ENCODE measurements at regions not wholly inside any gene's neighbourhood (a gene's known extent, or its start where the extent isn't known, plus 50 kb on each side); places are given as distances from the start of the nearest gene placed in this dataset.

DNA sequence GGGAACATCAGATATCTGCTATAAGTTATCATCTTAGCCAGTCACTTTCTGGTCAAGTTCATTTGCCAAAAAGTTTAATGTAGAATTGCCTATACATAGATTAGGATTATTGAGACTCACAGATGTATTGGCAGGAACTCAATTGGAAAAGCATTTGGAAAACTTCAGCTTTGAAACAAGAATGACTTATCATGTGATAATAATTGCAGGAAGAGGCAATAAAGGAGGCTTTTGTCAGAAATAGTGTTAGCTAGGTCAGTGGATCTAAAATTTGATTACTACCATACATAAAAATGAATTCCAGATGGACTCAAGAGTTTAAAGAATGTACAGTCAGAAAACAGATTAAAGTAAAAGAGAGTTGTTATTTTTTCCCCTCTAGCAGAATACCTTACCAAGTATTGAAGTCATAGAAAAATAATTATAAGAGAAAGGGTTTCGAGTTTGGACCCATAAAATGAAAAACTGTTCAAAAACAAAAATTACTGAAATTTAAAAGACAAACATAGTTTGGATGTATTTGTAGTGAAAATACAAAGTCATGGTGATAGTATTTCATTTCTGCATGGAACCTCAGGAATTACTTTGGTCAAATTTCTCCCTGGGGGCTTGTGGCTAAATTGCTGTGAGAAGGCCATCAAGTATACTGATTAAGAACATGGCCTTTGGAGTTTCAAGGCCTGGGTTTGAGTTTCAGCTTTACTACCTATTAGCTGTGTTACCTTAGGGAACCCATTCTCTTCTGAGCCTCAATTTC is 159.9 kb downstream of the TMEM38B start:
- H3K4me3 ChIP-seq (ENCODE audit: low read depth, low read length) = no peak overlapping the region
- DNase-seq (ENCODE audit: low read depth) = no peak
- no peak for TF ChIP-seq CTCF (IDR thresholded peaks at IDR 0.05; ENCODE audit: control insufficient read depth, extremely low read depth, insufficient read depth)

GRCh38 chr9:105854783-105855724 is 160.7 kb downstream of the TMEM38B start:
- H3K4me3 ChIP-seq (ENCODE audit: low read depth, low read length) = no peak overlapping the region
- no peak for DNase-seq (ENCODE audit: low read depth)
- TF ChIP-seq CTCF (IDR thresholded peaks at IDR 0.05; ENCODE audit: control insufficient read depth, extremely low read depth, insufficient read depth) = no peak

DNA sequence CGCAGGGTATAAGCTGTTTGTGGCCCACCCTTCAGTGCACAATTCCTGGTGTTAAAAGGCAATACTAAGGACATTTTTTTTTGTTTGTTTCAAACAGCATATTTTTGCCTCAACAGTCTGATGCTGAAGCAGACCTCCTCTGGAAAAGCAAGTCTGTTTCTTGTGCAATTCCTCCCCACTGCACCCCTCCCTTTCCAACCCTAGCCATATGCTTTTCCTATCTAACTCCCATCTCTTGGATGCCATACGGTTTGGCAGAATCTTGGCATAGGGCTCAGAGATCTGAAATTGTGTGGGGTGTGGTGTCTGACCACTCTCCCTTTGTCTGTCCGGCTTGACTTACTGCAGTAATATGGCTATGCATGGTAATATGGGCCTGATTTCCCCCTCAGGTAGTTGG is 161.6 kb downstream of the TMEM38B start:
- TF ChIP-seq CTCF (IDR thresholded peaks at IDR 0.05; ENCODE audit: control insufficient read depth, extremely low read depth, insufficient read depth) = no peak
- H3K4me3 ChIP-seq (ENCODE audit: low read depth, low read length) = no peak overlapping the region
- no peak for DNase-seq (ENCODE audit: low read depth)

DNA sequence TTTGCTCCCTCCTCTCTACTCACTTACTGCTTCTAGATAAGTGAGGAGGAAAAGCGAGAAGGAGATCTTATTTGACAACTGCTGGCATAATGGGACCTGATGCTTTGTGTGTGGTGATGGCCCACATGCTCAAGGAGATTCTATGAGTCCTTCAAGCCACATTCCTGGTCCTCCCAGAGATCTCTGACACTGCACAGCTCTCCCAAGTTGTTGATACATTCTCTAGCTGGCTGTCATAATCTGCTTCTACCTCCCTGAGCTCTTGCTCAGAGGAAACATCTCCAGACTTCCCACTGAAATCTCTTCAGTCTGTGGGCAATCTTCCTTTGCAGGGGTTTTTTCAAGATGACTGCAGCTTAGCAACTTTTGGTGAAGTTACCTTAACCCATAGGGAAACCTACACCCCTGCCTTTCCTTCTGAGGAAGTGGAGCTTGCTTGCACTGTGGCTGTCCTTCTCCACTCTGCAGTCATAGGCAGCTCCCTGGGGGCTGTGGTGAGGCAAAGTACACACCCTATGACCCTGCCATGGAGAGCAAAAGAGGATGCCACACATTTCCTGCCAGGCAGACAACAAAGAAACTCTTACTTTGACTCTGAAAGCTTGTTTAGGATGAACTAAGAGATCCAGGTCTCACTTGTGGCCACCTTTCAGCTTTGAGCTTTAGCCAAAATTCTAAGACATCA is 163.8 kb downstream of the TMEM38B start:
- TF ChIP-seq CTCF (IDR thresholded peaks at IDR 0.05; ENCODE audit: control insufficient read depth, extremely low read depth, insufficient read depth) = no peak
- DNase-seq (ENCODE audit: low read depth) = no peak

DNA sequence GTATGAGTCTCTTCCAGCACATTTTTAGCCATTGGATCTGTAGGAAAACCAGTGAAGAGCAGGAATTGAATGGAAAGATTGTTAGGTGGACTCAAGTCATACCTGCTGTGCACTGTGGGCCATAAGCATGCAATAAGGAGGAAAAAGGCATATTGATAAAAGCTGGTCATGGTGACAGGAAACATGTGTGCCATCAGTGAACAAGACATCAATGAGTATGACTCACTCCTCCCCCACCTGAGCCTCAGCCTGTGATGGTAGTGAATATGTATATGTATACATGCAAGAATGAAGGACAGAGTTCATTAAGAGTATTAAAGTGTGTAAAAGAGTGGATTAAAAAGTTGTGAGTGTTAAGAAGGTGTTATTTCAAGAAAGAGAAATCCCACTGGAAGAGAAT is 164.5 kb downstream of the TMEM38B start:
- no peak for DNase-seq (ENCODE audit: low read depth)
- H3K4me3 ChIP-seq (ENCODE audit: low read depth, low read length) = no peak overlapping the region
- TF ChIP-seq CTCF (IDR thresholded peaks at IDR 0.05; ENCODE audit: control insufficient read depth, extremely low read depth, insufficient read depth) = no peak

More for the DNA sequence above, 163.8 kb downstream of the TMEM38B start:
- H3K4me3 ChIP-seq (ENCODE audit: low read depth, low read length) = no peak overlapping the region

DNA sequence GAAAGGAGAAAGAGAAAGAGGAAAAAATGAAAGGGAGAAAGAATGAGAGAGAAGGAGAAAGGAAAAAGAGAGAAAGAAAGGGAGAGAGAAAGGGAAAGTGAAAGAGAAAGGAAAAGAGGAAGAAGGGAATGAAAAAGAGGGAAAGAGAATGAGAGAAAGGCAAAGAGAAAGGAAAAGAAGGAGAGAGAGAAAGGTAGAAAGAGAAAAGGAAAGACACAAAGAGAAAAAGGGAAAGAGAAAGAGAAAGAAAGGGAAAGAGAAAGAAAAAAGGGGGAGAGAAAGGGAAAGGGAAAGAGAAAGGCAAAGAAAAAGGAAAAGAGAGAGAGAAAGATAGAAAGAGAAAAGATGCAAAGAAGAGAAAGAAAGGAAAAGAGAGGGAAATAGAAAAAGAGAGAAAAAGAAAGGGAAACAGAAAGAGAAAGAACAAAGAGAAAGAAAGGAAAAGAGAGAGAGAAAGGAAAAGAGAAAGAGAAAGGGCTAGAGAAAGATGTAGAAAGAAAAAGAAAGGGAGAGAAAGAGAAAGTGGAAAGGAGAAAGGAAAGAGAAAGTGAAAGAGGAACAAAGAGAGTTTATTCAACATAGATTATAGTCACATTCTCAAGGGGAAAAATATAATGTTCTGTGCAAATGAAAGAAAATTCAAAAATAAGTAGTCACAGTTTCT is 165.2 kb downstream of the TMEM38B start:
- H3K4me3 ChIP-seq (ENCODE audit: low read depth, low read length) = no peak overlapping the region
- TF ChIP-seq CTCF (IDR thresholded peaks at IDR 0.05; ENCODE audit: control insufficient read depth, extremely low read depth, insufficient read depth) = no peak
- DNase-seq (ENCODE audit: low read depth) = no peak

Measured in LNCaP clone FGC (cell line).